SHP77 (cell line): ENCODE measurements at regions not wholly inside any gene's neighbourhood (a gene's known extent, or its start where the extent isn't known, plus 50 kb on each side); places are given as distances from the start of the nearest gene placed in this dataset.
"Not testable (repeated sequence)": the region's sequence is repeated elsewhere in the genome, so short reads cannot be mapped to it uniquely, and the experiment has no call there.

Source experiments
- DNase-seq, 2 experiments: peaks; one replicate each; lab custom pipeline; 2025; lab: John Stamatoyannopoulos, UW

DNA sequence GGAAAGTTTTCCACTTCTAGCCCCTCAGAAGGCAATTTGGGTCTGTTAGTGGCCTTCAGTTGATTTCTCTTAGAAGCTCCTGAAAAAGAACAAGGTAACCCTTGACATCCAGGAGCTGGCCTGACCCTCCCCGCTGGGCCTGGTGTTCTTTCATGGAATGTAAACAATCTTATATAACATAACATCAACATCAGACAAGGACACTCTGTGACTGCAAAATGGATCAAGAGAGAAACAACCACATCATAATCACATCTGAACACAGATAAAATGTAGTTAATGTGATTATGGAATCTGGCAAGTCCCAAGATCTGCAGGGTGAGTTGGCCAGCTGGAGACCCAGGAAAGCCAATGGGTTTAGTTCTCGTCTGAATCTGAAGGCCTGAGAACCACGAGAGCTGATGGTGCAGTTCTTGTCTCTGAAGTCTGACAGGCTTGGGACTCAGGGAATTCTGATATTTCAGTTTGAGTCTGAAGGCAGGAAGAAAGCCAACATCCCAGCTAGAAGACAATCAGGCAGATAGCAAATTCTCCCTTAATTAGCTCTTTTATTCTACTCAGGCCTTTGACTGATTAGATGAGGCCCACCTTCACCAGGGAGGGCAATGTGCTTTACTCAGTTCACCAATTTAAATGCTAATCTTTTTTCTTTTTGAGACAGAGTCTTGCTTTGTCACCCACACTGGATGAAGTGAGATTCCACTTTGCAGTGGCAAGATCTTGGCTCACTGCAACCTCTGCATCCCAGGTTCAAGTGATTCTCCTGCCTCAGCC is 91.4 kb upstream of the NAMPT start:
- no peak for DNase-seq

DNA sequence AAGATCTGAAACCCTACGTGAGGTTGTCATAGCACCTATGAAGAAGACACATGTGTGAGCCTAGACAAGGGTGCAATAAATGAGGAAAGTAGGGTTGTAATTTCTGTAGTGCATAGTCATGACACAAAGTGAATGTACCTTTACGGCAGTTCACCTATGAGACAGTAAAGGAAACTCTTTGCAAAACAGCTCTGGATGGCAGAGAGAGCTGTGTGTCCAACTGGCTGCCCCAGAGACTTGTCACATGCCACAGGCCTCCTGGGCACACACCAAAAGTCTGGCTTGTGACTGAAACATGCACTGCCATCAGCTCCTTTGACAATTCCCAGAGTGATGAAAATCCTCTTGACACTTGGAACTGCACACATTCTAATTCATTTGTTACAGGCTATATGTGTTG is 90.7 kb upstream of the NAMPT start:
- DNase-seq = no peak

DNA sequence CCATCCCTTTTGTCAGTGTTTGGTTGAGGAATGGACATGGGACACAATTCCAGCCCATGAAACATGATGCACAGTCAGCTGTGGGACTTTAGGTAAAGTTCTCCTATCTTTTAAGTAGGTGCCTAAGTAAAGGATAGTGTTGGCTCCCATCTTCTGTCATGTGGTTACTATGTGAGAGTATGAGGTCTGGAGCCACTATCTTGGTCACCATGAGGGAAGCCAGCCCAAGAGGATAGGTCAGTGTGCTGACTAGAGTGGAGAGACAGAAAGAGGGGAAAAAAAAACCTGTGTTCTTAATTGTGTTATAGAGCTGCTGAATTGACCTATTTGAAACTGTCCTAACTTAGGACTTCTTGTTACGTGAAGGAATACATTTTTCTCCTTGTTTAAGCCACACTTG is 89.7 kb upstream of the NAMPT start:
- no peak for DNase-seq

DNA sequence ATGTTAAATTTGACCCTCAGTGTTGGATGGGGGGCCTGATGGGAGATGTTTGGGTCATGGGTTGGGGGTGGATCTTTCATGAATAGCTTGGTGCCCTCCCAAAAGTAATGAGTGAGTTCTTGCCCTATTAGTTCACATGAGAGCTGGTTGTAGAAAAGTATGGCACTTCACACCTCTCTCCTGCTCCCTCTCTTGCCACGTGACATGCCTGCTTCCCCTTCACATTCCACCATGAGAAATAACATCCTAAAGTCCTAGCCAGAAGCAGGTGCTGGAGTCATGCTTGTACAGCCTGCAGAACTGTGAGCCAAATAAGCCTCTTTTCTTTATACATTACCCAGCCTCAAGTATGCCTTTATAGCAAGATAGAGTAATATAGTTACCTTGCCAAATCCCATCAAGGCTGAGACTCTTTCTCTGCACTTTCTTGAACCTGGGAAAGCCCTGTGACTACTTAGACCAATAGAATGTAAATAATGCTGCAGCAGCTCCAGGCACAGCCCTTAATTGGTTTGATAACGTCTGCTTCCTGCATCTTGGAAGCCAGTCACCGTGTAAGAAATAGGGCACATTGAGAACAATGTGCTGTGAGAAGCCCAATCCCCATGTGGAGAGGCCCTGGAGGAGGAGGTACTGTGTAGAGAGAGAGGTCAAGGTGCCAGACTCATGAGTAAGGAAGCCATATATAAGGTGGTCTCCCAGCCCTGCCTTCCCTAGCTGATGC is 88.0 kb upstream of the NAMPT start:
- no peak for DNase-seq

DNA sequence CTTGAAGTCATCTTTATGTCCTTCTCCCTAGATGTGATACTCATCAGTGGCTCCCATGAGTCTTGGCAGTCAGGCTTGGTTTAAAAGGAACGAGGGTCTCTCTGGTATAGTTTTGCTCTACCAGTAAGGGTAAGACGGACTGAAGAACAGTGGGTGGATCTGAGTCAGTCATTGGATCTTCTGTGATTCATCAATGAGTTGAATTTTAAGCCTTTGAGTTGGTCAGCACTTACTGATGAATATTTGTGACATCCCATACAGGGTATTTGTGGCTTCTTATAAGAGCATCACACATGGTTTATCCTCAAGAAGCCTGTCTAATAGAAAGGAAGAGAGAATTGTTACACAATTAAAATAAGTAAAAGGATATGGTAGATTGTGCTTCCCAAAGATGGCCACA is 87.3 kb upstream of the NAMPT start:
- no peak for DNase-seq

DNA sequence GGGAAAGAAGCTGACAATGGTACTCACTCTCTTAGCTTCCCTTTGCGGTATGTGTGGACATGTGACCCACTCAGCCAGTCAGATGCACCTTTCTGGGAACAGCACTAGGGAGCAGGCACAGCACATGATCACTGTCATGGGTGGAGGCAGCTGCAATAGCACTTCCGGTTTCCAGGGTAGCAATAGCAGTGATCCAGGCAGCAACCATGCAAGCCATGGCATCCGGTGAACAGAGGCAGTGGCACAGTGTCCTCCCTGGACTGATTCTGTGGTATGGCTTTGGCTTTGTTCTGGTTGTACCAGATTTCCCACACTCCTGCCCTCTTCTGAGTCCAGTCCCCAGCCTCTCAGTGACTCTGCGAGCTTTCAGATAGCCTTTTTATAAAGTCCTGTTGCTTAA is 86.8 kb upstream of the NAMPT start:
- DNase-seq = no peak

DNA sequence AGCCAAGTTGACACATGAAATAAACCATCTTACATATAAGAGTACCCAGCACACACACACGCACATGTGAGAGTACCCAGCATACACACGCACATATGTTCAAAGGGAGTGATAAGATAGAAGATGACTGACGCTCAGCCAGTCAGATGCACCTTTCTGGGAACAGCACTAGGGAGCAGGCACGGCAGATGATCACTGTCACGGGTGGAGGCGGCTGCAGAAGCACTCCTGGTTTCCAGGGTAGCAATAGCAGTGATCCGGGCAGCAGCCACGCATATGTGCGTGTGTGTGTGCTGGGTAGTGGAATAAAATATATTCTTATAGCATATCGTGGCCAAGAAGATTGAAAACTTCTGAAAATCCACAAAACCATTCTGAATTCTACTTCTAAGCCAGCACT is 85.8 kb upstream of the NAMPT start:
- no peak for DNase-seq

DNA sequence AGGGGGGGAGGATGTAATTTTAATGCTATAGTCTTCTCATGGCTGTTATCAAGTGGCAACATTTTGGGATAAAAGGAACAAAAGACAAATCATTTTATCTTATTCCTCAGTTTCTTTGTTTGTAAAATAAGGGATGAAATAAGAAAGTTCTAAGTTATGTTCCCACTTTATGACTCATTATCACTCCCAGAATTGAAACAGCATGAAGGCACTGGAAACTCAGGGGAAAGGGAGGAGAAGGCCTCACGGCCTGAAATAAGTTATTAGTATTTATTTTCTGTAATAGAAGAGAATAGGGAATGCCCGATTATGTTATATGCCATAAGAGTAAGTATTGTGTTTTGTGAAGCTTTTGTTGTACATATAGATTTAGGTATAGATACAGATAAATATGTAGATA is 85.0 kb upstream of the NAMPT start:
- DNase-seq = no peak

DNA sequence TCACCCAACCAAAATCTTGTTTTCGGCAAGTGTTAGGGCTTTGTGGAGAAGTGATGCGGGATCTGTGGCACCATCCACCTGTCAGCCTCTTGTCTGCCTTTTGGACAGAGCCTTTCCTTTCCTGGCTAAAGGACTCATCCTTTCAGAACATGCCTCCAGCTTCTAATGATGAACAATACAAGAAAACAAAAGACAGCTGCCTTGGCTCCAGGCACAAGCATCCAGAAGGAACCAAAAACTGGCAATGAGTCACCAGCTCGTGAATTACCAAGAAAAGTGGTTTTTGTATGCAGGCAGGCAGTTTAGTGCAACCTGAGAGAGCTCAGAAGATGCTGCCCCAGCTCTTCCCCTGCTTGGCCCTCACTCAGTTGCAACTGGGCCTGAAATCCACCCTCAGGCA is 84.6 kb upstream of the NAMPT start:
- no peak for DNase-seq

DNA sequence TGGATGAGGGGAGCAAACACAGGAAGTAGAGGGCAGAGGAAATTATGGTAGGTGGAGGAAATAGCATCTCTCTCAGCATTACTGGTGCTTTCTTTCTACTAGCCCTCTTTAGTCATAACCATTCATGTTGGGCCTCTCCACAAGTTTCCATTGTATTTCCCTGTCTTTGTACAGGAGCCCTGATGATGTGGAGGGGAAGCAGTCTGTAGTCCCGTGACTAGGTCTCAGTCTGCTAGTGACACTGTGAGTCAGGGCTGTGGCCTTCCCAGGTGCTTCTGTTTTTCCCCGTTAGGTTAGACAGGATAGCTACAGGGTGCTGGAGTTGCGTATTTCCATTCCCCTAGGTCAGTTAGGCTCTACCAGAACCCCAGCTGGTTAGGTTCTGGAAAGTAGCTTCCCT is 82.9 kb upstream of the NAMPT start:
- no peak for DNase-seq

DNA sequence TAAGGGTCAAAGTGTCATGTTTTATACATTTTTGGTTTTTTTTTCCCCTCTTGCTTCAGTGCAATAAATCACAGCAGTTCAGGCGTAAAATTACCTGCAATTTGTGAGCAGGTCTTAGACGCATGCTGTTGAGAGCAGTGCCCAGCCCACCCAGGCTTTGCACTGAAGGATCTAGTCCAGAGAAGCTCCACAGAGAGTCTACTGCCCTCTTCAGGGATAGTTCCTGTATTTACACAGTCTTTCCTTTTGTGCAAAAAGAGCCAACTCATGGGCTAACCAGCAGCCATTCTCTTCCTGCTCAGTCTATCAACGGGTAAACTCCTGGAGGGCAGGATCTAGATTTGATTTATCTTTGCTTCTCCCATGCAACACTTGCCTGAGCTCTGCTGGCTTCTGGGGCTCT is 82.2 kb upstream of the NAMPT start:
- peak in 1 of 2 experiments; percentile 10 for DNase-seq

DNA sequence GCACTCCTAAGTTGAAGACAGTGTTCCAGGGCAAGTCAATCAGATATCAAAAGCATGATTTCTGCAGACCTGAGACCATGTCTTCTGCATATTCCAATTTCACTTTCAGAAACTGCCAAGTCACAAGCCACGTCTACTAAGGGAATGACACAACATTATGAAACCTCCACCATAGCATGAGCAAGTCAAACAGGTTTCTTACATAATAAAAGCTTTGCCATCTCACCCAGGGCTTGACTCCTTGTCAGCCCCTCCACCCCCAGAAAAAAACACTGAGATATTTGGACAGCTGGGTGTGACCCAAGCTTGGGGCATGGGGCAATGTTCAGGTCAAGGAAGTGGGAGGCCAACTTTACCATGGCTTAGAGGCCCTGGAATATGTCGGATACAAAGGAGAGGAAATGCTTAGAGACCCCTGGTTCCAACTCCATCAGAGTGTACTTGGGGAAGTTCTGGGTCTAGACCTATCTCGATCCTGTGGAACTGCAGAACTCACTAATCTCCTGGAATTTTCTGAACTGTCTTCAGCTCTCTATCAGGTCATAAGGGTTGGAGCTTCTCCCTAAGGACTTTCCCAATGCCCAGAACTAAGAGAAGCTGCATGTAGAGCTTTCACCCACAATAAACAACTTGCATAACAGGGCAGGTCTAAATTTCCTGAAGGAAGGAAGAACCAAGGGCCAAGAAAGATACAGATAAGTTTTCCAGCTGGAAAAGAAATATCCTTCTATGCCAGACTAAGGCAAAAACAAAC is 80.6 kb upstream of the NAMPT start:
- no peak for DNase-seq

DNA sequence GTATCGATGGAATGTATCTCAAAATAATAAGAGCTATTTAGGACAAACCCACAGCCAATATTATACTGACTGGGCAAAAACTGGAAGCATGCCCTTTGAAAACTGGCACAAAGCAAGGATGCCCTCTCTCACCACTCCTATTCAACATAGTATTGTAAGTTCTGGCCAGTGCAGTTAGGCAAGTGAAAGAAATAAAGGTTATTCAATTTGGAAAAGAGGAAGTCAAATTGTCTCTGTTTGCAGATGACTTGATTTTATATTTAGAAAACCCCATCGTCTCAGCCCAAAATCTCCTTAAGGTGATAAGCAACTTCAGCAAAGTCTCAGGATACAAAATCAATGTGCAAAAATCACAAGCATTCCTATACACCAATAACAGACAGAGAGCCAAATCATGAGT is 77.7 kb upstream of the NAMPT start:
- DNase-seq = not testable (repeated sequence)

DNA sequence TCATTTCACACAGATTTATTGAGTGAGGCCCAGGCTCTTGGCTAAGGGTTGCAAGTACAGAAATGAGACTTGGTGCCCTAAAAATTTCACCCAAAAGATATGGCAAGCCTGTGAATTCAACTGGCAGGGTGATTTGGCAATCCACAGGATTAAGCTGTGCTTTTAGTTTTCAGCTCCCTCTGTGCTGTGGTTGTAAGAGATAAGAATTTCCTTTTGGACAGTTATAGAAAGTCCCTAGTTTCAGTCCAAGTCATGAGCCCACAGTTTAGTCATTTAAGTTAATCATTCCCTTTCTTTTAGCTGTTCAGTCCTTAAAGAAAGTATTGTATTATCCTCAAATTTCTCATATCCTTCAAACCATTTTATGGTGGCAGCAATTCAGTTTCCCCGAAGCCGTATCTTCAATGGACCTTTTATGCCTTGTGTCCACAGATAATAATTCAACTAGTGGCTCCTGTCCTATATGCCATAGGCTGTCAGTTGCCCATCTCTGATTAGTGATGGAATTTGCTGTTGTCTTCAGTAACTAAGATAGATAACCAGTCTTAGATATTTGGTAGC is 73.4 kb upstream of the NAMPT start:
- DNase-seq = no peak

DNA sequence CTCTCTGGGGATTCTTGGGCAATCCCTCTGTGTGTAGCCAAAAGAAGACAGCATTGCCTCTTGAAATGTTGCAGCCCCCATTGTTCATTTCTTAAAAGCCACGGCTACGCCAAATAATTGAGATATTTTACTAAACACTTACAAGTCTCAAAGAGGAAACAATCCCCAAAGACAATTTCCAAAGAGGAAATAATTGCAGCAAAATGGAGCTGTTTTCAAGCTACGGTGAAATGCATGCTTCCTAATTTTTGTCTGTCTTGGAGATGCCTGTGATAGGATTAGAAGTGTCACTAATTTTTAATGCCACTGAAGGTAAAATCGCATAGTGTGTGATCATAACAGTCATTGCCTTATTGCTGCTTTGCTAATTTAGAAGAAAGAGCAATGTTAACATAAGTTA is 72.9 kb upstream of the NAMPT start:
- DNase-seq = no peak

DNA sequence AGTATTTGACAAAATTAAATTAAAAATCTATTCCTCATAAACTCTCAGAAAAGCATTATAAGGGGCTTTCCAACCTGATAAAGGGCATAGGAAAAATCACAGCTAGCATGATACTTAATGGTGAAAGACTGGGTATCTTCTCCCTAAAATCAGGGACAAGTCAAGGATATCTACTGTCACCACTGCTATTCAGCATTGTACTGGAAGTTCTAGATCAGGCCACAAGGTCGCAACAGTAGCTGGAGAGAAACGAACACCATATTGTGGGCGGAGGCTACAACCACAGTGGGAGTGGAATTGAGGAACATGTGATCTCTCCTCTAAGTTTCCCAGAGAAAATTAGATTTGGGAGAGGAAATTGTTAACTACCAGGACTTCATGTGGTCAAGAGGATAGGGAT is 70.0 kb upstream of the NAMPT start:
- no peak for DNase-seq

DNA sequence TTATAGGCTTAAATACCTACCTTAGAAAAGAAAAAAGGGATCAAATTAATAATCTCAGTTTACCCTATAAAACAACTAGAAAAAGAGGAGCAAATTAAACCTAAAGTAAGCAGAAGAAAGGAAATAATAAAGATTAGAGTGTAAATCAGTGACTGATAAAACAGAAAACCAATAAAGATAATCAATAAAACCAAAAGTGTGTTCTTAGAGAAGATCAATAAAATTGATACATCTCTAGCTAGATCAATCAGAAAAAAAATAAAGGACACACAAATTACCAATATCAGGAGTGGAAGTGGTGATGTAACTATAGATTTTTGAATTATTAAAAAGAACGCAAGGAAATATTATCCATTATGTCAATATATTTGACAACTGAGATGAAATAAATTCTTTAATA is 69.2 kb upstream of the NAMPT start:
- no peak for DNase-seq

DNA sequence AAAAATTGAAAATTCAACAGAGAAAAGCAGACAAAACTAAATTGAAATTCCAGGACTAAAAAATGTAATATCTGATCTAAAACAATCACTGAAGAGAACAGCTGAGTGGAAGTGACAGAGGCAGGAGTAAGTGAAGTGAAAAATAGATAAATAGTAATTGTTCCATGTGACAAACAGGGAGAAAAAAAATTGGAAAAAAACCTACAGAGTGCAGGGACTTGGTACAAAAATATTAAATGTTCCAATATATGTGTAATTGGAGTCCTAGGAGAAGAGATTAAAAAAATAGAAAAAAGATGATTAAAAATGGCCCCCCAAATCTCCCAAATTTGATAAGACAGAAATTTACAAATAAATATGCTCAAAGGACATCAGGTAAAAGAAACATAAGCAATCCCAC is 63.4 kb upstream of the NAMPT start:
- no peak for DNase-seq

DNA sequence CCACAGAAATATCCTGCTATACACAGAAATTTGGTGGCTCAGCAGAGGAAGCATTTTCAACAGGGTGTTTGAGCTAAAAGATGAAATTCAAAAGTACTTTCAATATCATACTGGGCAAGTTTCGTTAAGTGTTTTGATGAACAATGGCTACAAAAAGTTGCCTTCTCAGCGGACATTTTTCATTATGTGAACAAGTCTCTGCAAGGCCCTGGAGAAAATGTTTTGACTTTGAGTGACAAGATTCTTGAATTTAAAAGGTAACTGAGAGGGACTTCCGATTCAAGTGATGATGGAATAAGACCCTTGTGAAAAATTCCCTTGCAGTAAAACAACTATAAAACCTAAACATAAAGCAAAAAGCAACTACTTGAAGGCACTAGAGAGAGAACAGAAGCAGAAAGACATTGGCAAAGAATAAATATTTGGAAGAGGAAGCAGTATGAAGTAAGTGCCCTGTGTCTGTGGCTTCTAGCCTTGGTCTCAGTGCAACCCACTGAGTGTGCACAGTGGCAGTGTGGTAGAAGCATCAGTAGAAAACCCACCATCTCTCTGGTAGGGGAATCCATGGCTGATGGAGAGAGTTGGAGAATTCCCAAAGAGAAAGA is 62.5 kb upstream of the NAMPT start:
- DNase-seq = no peak

DNA sequence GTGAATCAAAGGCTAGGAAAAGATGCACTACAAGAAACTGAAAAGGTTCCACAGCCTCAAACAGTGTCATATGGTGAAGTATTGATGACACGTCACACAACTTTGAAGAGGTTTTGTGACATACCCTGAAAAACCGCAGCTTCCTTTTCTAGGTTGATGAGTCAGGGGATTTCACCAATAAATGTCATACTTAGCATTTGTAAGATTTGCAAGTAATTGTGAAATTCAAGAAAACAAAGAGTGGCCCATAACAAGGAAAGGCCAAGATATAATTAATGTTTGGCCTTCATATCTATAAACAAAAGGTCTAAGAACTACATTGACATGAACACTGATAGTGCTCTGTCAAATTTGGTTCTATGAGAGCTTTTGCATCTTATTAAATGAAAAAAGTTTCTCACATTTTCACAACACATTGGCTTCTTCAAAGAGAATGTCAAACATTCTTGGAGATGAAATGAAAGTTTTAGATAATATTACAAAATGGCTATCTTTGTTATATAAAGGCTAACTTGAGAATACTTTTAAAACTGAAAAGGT is 62.0 kb upstream of the NAMPT start:
- no peak for DNase-seq

DNA sequence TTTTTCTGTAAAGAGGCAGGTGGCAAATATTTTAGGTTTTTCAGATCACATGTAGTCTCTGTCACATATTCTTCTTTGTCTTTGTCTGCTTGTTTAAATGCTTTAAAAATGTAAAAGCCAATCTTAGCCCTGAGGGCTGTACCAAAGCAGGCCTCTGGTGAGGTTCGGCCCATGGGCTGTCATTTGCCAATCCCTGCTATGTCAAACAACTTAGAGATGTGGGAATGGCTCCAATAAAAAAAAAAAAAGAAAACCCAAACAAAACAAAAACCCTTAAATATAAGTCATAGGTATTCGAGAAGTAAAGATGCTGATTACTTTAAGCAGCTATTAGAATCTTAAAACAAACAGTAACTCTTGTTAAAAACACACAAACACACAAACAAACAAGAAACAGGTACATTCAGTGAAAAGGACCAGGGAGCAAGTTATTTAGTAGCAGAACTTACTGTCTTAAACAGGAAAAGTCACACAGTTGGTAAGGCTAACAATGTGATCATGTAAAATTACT is 61.4 kb upstream of the NAMPT start:
- no peak for DNase-seq
